GM21529 (cell line): ENCODE measurements at regions not wholly inside any gene's neighbourhood (a gene's known extent, or its start where the extent isn't known, plus 50 kb on each side); places are given as distances from the start of the nearest gene placed in this dataset.

ENCODE experiments used
- ATAC-seq: cut with Tn5 transposase; IDR thresholded peaks from one replicate; pipeline ENCODE4 v1.9.1; 2021; ENCODE audit not compliant: unreplicated experiment

DNA sequence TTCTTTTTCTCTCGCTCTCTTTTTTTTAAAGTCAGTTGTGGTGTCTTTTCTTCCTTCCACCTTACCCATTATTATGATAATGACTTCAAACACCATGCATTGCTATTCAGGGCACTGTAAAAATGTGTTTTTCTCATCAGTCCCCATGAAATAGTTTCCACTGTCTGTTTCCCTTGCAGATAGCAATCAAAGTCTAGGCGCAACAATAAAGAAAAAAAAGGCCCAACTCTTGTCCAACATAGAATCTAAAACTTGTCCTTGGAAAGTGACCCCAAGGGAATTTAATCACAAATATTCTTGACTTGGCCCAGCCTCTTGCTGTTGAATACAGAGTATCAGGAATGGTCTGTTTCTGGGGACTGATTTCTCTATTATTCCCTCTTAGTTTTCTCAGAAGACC, 382.5 kb downstream of the PLPP3 start:
- no peak for ATAC-seq

DNA sequence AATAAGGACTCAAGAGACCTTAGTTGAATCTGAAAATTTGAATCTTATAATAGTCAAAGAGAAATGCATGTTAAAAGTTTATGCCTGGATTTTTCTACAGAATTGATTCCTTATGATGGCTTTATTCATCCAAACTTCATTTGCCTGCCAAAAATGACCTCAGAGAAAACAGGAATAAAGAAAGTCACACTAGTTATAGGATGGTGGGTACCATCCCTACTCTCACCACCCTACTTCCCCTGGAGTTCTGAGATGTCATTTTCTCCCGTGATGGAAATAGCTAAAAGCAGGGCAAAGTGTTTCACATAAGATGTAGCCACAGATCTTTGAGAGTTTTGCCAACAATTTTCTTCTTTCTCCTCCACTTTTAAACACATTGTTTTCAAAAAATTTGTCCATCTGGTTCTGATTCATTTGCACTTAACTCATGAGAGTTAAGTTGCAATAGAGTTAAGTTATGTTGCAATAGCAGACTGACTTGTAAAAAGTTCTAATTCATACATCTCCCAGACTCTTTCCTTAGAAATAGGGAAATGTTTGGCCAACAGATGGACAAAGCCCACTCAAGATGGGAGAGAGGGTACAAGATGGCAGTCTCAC, 384.6 kb downstream of the PLPP3 start:
- ATAC-seq = no peak

DNA sequence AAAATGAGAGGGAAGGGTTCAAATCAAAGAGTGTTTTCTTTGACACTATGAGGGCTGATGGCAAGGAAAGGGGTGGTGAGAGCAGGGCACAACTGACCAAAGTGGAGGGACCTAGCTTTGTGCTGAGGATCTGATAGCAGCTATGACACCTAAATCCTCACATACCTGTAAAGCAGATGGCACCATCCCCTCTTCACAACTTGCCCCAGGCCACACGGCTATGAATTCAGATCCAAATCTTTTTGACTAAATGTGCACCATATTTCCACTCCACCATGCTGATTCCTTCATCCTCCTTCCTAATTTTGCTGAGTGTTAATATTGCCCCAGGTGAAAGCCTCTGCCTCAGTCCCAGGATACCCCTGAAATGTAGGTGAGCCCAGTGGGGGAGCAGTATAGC, 385.7 kb downstream of the PLPP3 start:
- ATAC-seq = no peak

DNA sequence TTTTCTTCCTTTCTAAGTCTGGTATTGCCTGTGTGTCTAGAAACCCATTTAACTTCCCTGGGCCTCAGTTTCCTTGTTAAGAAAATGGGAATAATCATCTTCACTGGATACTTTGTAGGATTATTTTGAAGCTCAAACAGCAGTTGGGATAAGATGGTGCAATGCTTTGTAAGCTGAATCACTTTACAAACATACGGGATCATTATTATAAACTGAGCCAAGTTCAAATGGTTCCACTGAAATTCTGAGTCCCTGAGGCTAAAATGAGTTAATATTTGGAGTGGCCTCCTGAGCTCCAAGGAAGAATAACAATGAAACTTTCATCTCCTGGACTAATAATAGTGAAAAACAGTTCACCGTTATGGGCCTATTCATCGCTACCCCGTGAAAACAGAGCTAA, 388.0 kb downstream of the PLPP3 start:
- ATAC-seq = no peak

DNA sequence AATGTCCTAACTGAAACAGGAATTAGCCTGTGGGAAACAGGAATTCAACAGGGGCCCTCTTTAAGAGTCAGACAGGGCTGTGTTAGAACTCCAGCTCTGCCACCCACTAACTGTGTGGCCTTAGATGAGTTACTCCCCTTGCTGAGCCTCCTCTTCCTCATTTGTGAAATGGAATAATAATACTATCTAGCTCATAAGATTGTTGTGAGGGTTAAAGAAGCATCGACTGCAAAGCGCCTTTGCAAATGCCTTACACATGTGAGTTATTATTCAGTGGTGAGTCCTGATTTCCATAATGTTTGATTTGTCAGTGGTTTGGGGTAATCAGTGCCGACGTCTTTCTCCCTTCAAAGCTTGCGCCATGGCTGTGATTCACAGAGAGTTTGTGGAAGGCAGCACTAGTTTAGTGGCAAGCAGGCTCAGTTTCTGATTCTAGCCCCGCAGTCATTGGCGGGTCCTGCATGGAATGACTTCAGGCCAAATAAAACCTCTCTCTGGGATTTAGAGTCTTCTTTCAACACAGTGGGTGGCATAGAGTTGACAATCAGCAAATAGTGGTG, 388.5 kb downstream of the PLPP3 start:
- no peak for ATAC-seq

DNA sequence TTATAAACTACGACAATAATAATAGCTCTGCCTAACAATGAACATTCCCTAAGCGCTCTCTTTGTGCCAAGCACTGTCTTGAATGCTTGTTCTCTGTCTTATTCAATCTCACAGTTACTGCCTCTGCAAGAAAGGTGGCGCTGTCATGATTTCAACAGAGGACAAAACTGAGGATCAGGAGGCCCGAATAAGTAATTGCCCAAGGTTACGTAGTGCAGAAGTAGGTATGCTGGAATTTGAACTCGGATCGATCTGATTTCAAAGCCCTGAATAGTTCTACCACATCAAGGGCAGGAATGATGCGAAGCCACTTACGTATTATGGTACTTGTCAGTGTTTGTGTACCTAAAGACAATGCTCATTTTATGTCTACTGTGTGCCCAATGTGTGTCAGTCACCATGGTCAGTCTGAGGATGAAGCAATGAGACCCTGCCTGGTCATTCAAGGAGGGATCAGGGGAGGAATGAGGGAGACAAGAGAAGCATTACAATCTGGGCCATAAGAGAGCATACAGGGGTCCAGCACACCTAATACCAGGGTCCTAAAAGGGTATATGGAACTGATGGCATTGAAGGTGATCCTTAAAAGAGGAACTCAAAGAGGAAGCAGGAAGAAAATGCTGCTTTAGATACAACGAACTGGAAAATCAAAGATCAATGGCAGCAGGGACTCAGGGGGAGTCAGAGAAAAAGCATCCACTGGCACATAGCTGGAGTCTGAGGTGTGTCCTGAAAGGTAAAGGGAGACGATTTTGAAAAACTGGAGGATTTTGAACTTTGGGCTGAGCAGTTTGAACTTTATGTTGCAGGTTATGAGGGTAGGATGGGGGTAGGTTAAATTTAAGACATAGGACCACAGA, 389.2 kb downstream of the PLPP3 start:
- ATAC-seq = no peak

DNA sequence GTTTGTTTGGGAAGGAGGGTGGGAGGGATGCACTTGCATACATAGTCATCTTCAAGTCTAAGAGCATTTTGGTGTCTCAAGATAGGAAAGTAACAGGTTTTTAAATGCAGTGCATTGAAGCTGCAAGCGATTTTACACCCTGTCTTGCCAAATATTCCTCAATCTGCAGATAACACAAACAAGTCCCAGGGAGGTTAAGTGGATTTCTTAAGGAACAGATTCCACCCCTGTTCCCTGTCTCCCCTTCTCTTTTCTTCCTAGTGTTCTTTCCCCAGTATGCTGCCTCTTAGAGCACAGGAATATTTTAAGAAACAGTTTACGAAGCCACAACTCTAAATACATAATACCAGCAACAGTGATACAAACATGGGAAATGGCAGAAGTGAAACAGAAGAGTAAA, 389.9 kb downstream of the PLPP3 start:
- ATAC-seq = no peak

DNA sequence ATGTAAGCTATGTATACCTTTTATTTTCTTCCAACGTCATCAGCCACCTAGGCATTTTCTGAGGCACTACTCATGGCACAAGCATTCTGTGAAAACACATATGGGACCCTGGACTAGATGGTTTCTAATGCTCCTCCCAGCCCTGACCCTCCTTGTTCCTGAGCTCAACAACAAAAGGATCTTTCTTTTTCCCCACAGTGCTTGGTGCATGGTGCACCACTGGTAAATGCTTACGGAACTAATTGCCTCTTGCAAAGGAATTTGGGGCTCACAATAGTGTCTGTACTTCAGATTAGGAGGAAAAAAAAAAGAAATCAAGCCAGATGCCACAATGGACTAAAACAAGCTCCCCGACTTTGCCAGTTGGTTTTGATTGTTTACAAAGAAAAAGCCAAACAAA, 390.5 kb downstream of the PLPP3 start:
- ATAC-seq = no peak

DNA sequence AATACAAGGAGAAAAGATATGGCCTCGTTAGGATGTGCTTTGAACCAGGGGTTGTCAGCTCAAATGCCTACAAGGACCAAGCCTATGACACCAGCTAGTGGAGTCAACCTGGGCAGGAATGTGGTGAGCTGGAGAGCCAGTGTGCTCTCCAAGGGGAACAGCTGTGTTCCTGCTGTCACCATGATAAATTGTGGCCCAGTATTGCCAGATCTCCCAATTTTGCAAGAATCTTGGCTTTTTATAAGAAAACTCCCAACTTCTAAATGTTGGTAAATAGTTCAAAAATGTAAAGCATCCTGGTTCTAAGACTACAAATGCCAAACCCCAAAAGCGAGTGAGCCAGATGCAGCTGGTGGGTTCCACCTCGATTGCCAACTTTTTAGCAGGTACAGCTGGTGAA, 391.1 kb downstream of the PLPP3 start:
- ATAC-seq = no peak

DNA sequence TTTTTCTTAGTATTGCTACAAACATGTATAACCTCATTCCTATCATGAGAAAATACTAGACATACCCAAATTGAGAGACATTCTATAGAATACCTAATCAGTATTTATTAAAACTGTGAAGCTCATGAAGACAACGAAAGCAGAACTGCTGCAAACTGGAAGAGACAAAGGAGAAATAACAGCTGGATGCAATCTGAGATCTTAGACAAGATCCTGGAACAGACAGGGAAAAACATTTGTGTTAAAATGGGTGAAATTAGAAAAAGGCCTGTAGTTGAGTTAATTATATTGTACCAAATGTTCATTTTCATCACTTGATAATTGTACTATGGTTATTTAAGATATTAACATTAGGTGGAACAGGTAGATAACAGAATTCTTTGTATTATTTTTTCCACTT, 392.0 kb downstream of the PLPP3 start:
- no peak for ATAC-seq

DNA sequence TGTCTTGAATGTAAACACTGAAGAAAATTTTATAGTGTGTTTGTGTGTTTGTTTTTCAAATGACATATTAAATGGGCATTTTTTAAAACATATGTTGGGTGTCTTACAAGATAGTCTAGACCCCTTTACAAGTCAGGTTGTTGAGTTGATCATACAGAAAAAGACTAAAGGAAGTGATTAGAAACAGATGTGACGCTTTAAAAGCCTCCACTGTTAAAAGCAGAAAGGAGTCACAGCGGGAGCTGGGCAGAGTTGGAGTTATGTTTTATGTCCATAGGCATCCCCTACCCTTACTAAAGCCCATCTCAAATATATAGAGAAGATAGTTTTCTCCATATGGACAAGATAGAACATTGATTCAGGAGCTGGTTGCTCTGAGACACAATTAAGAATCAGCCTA, 393.9 kb downstream of the PLPP3 start:
- no peak for ATAC-seq

DNA sequence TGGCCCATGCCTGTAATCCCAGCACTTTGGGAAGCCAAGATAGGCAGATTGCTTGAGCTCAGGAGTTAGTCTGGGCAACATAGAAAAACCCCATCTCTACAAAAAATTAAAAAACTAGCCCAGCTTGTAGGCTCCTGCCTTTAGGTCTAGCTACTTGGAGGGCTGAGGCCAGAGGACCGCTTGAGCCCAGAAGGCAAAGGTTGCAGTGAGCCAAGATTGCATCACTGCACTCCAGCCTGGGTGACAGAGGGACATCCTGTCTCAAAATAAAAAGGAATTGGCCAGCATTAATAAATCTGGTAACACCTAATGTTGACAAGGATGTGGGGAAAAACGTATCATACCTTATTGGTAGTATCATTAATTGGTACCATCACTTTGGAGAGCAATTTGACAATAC, 396.2 kb downstream of the PLPP3 start:
- ATAC-seq = no peak

DNA sequence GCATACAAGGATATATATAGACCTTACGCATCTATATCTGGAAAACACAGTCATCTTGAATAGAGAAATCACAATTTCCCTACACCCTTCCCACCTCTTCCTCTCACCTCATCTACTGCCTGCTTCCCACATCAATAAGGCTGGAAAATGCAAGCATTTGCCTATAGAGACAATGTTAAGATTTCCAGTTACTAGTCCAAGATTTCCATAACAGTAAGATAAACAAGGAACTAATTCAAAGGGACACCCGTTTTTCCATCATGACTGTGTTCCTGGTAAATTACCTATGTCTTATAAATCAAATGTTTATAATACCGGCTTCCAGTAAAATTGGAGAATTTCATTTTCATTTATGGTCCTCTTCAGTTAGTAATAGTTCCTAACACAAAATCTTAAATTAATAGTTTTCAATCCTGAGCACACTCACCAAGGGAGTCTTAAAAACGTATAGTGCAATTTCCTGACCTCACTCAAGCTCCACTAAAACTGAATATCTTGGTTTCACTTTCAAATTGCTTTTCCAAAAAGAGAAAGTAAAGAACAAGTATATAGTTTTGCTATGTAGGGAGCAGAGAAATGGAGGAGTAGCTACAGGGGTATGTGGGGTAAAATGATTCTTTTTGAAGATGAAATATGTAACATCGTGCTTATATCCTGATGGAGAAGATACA, 398.7 kb downstream of the PLPP3 start:
- ATAC-seq = no peak

DNA sequence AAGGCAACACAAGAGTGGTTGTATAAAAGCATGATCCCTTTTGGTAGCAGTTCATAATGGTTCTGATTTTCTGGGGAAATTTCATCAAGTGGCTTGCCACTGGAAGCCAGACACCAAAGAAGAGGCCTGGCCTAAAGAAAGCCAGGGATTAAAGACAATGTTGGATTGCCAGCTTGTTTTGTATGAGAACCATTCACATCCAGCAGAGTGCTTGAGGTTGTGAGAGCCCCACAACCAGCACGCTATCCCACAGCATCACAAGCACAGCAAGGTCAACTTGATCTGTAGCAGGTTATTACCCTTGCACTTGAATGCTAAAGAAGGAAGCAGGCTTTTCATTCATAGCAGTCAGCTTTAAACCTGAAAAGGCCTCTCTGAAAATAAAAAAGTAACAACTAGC, 399.8 kb downstream of the PLPP3 start:
- no peak for ATAC-seq

DNA sequence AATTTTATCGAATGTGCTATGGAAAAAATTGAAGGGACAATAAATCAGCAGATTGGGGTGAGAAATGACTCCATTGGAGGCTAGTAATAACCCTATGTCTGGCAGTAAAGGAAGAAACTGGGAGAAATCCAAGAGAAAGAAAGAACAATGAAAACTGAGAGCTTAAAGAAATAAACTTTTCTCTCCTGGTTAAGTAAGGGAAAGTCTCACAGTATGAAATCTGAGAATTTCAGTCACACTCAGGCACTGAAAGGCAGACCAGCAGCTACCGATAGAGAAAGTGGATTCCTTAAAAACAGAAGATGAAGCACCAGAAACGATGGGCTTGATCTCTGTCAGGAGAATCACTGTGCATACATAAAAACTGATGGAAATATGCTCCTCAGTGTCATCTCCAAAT, 404.2 kb downstream of the PLPP3 start:
- ATAC-seq = no peak

DNA sequence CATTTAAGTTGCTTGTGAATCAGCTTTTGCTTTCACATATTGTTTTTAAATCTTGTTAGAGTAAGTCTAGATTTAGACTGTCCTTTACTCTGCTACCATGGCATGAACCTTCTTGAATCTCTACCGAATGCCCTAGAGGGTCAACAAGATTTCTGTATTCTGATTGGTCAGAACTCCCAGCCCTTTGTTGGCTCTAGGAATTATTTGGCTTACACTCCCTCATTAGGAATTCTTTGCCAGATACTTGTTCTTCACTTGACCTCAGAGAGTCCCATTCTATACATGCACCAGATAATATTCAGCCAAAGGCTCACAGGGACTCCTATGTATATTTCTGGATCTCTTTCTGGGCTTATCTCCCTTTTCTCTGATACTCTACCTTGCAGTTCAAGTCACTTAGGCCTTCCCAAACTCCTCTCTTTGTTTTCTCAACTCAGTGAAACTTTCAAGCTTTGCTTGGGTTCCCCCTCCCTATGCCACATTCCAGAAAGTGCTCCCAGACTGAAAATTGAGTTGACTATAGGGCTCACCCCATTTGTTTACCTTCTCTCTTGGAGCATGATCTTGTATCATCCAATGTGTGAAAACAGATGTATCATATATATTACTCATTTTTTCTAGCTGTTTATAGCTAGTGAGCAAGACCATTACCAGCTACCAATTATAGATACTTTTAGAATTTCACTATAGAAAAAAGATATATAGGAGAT, 405.0 kb downstream of the PLPP3 start:
- ATAC-seq = no peak

DNA sequence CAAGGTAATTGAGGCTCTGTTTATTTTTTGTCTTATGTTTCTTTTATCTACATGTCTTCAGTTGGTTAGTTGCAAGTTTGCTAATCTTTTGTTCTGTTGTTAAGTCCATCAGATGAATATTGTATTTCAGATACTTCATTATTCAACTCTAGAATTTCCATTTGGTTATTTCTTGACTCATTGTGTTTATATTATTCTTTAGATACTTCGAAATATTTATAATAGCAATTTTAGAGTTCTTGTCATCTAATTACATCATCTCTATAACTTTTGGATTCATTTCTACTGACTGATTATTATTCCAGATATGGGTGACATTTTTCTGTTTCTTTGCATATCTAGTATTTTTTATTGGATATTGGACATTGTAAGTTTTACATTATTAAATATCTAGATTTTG, 405.6 kb downstream of the PLPP3 start:
- no peak for ATAC-seq

DNA sequence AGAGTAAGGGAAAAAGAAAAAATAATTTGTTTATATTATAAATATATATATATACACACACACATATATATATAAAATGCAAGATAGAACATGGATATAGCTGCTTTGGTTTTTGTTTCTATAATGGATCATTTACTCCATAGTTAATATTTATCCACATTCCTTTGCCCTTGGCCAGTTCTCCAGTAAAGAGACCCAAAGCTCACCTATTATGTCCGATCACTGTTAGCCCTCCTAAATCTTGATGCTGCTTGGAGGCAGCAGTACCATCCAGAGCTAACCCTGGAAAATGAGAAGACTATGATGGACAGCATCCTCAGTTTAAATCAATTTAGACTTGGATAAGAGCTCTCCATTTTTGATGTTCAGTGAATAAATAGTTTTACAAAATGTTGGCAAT, 407.7 kb downstream of the PLPP3 start:
- ATAC-seq = no peak

DNA sequence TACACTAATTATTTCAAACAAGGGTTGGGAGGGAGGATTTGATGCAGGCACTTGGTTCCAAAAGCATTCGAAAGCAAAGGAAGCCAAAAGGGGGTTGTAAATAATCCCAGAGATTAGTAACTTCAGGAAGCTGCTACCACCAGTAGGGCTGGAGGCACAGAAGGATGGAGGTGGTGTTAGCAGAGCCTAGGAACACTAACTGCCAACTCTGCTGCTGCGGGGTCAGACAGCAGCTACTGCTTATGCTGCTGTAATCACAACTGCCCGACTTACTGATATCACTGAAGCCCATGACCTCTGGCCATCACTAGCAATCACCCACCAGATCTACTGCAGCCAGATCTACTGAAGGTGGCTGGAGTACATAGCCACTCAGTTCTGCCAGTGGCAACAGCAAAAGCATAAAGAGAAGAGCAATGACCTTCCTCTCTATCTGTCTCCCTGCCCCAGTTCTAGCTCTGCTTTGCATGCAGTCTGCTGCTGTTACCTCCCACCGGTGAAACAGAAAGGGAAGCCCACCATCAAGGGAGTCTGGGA, 408.5 kb downstream of the PLPP3 start:
- no peak for ATAC-seq

DNA sequence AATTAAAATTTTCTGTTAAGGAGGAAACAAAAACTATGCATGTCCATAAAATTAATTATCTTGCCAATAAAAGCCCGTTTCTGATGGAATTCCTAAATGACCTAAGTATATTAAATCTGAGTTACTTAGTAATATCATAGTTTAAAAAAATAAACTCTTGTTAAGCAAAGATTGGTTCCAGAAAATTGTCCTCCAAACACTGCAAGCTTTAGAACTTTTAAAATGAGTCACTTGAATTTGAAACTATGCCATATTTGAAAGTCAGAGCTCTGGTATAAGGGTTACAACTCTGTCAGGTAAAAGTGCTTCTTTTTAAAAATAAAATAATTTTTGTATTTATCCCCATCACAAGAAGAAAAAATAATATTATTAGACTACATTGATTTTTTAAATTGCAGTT, 409.5 kb downstream of the PLPP3 start:
- ATAC-seq = no peak

DNA sequence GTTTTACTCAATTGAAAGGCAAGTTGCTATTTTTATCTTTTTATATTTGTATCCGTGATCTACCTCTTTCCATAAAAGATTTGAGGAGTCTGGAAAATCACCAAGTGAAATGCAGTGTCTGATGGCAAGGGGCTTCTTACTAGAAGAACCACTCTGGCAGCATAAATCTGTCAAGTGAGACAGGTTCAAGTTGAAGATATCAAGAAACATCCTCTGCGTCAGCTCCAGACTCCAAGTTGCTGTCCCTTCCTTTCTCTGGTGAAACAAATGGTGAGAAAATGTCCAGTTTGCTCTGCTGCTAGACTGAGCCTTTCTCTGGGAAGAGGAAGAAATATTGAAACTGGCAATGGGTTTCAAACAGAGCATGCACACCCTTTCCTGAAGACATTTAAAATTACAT, 411.2 kb downstream of the PLPP3 start:
- no peak for ATAC-seq
